Occipital lobe (tissue), 1 donor: ENCODE measurements at regions not wholly inside any gene's neighbourhood (a gene's known extent, or its start where the extent isn't known, plus 50 kb on each side); places are given as distances from the start of the nearest gene placed in this dataset.
"Not testable (repeated sequence)": the region's sequence is repeated elsewhere in the genome, so short reads cannot be mapped to it uniquely, and the experiment has no call there.

Source experiments
- DNase-seq: peaks from one replicate; lab custom pipeline; 2025; lab: John Stamatoyannopoulos, UW

DNA sequence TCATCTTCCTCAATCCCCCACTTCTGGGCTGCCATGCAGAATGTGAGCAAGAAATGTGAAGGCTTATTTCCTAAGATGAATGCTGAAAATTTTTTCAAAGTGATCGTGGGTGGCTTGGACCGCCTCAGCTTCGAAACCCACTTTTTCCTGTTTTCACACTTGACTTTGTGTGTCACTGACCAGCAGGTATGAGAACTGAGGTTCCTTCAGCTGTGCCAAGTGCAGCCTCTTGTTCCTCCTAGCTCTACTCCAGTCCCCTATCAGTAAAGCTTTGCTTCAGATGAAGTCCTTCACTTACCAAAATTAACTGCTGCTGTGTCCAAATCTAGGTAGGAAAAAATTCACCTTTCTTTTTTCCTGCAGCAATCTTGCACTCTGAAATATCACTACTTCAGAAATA, 382.6 kb downstream of the DTWD2 start:
- DNase-seq, result no peak

DNA sequence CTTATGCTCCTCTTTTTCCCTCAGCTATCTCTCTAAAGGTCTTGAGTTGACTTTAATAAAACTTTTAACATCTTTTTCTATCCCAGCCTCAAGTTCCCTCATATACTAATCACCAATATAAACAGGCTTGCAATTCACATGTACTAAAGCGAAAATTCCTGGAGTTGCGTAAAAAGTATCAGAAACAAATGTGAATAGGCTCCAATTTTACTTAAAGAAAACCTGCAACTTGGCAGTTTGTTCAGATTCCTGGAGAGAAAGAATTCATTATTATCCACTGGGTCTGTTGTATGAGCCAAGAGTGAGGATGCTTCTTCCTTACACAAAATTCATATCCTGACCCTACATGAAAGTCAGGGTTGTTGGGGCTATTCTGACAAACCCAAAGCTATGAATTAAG, 384.2 kb downstream of the DTWD2 start:
- DNase-seq, result no peak

DNA sequence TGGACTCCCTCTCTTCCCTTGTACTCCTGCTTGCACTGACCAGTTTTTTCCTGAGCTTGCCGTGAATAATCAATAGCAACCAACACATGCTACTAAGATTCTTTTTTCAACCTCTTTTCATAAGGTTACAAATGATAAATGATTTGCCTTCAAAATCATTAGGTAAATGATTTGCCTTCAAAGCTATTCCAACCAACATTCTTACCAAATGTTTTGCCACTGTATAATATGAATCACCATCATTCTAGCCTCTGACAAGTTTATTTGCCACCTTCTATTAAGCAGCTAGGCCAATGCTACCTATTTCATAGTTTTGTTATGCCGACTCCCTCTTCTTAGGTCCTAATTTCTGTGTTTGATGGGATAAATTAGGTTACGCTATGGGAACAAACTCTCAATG, 385.1 kb downstream of the DTWD2 start:
- no peak for DNase-seq

DNA sequence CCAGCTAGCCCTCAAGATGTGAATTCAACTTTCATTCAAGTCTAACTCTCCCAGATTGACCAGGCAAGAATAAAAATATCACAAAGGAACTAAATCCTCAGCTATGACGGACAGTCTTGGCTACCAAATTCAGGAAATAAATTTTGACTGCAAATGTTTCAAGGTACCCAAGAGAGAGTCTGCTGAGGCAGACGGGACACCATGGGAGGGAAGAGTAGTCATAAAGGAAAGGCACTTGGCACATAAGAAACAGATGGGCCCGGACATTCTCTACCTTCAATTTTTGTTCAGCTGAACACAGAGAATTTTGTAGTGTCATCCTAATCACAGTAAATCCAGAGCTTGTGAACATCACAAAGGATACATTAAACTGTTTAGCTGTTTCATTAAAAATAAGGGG, 390.0 kb downstream of the DTWD2 start:
- DNase-seq, result no peak

DNA sequence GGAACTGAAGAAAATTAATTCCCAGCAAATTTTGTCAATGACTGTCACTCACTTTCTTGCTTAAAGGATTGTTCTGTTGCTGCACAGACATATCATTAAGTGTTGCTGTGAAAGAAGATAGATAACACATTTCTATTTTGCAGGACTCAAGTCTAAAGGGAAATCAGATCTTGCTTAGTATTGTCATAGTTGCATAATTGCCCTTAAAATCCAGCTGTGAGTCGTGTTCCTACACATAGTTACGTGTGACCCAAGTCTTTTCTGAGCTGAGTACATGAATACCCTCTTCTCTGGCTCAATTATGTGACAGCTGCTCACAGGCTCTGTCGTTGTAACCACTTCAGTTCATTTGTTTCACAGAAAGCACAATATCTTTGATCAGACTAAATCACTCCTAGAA, 390.8 kb downstream of the DTWD2 start:
- no peak for DNase-seq

DNA sequence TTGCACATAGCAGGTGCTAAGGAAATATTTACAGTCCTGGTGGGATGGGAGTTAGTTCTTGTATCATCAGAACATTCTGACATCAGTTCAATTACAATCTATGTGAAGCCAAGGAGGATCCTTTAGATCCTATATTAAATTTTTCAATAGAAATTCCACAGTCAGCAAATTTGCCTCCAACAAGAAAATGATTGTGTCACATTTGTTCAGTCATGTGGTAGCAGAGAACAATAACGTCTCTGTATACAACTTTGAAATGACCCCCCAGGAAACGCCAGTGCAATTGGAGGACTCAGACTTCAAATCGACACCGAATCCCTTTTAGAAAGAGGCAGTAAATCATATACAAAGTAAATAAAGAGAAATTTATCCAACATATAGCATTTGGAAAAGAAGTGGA, 392.1 kb downstream of the DTWD2 start:
- DNase-seq, result no peak

DNA sequence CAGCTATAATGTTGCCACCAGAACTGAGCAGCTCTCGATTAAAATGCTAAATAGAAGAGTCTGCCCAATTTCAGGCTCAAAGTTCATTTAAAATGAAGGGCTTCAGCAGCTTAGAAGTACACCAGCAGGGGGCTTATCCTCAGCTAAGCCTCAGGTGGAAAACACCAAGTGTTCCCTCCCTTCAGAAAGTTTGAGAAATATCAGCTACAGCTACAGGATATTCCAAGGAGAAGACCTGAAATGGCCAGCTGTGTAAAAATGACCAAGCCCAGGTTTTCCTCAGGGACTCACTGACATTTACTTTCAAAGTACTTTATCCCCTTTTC, 395.4 kb downstream of the DTWD2 start:
- no peak for DNase-seq

DNA sequence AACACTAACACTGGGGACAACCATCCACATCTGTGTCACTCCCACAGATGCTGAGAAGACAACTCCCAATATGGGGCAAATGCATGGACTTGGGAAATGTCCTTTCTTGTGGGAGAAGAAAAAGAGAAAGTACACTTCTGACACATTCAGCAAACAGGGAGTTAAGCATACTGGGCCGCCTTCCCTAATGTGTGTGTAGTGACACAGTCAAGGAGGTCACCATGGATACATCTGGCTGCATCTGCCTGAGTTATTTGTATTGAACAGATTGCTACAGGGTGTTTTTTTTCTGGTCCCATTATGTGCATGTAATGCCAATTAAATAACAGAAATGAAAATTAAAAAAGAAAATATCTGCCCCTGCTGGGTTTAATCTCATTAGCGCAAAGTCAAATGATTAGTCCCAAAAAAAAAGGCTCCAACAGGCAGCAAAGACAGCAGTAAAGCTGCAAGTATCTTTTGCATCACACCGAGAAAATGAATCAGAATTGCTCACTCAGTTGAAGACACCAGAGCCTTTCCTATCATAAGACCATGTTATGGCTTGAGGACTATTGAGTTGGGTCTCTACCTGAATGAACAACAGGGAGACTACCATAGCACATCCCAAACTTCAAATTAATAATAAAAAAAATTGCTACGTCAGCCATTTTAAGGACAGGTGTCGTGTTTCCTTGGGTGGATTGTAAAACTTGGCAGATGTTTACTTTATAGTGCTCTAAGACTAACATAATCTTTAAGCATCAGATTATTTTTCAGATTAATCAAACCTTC, 395.9 kb downstream of the DTWD2 start:
- no peak for DNase-seq

DNA sequence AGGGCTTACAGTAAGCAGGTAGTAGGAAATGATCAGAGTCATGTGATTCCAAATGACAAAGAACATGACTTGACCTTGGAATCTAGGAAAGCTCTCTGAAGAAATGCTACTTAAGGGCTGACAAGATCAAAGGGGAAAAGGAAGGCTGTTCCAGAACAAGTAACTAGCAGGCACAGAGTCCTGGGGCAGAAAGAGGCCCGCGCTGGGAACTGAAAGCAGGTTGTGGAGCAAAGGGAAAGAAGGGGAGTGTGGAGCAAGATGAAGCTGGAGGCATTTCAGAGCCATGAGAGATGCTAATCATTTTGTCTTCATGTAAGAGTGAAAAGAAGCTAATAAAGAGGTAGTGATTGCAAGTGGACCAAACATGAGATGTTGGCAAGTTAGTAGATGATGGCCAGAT, 397.5 kb downstream of the DTWD2 start:
- DNase-seq, result no peak

DNA sequence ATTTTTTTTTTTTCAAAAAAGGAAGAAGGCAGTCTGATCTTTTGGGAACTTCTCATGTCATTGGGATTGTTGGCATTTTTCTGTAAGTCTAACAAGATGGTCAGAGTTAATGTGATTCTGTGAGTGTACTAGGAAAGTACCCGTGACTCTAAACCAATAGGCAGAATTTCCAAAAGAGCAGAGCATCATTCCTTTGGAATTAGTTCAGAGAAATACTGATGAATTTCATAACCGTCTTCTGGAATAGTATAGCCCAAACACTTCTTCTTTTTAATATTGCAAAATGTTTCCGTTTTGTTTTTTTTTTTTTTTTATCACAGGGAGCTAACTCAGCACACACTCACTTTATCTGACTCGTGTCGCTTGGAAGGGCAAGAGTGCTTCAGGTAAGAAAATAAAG, 407.4 kb downstream of the DTWD2 start:
- DNase-seq, result no peak

DNA sequence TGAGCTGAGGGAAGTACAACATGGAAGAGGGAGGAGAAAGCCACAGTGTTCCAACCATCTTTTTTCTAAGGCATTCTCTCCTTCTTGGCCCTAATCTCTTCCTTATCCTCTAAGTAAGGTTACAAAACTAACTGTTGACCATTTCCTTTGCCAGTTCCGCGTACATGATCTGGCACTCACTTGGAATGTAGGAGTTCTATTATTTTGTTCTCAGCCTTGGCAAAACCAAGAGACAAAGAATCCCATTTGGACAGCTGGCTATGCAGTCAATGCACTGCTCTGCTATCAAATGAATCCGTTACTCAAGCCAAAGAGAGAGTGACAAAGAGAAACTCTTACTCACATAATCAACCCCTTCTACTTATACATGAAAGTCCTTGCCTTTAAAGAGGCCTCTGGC, 410.3 kb downstream of the DTWD2 start:
- DNase-seq, result no peak

DNA sequence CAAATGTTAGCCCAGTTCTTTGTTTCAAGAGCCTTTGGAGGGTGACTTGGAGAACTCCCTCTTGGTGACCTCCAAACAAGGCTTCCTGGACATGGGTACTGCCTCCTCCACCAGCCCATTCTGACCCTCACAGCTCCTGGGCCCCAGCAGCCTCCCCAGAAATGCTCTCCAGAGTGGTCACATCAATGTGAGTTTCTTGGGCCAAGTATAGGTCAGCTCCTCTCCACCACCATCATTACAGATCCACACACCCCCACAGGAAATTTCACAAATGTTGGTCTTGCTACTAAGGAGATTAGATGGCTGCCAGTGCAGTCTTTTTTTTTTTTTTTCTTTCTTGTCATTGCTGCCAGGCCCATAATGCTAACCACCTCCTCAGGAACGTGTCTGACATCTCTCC, 410.7 kb downstream of the DTWD2 start:
- no peak for DNase-seq

DNA sequence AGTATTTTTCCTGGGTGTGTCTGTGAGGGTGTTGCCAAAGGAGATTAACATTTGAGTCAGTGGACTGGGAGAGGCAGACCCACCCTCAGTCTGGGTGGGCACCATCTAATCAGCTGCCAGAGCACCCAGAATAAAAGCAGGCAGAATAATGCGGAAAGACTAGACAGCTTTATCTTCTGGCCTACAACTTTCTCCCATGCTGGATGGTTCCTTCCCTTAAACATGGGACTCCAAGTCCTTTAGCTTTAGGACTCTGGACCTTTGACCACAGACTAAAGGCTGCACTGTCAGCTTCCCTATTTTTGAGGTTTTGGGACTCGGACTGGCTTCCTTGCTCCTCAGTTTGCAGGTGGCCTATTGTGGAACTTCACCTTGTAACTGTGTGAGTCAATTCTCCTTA, 418.1 kb downstream of the DTWD2 start:
- not testable (repeated sequence) for DNase-seq

DNA sequence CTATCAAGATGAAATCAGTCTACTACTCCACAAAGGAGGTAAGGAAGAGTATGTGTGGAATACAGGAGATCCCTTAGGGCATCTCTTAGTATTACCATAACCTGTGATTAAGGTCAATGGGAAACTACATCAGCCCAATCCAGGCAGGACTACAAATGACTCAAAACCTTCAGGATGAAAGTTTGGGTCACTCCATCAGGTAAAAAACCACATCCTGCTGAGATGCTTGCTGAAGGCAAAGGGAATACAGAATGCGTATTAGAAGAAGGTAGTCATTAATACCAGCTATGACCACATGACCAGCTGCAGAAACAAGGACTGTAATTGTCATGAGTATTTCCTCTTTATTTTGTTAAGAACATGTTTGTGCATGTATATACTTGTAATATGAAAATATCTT, 418.8 kb downstream of the DTWD2 start:
- DNase-seq, result not testable (repeated sequence)

DNA sequence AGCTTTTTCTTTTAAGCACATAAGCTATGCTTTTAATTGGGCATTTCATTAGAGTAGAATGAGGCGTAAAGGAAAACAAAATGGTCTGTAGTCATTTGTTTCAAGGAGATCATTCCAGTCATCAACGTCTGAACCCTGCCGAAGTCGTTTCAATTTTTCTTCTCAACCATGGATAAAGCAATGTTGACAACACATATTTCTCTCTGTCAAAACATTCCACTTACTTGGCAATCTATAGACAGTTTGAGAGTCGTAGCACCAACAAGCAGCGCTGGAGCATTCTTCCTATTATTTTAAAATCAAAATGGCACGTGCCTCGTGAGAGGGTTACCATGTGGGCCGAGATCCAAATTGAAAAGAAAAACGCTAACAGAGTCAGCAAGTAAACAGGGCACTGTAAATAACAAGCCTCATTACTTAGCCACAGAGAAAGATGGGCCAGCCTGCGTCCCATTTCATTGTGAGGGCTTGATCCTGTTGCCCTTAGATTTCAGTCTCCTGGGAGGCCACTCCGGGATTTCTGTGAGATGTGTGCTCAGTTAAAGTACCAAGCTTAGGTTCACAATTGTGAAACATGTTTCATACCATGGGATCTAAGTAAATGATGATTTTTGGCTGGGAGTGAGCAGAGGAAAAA, 422.9 kb downstream of the DTWD2 start:
- DNase-seq, result no peak

DNA sequence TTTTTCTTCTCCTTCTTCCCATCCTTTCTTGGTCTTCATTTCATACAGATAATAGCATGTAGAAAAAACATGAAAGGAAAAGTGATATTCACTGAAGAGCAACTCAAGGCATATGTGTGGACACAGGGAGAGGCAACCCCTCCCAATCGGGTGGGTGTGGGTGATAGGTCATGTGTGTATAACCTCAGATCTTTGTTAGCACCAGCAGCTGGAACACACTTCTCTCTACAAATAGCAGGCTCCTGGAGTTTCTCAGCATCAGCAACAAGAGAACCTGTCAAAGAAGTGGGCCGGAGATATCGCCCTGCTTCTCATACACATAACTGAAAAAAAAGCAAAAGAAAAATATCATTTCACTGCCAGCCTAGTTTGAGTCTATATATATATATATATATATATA, 426.4 kb downstream of the DTWD2 start:
- DNase-seq, result no peak

DNA sequence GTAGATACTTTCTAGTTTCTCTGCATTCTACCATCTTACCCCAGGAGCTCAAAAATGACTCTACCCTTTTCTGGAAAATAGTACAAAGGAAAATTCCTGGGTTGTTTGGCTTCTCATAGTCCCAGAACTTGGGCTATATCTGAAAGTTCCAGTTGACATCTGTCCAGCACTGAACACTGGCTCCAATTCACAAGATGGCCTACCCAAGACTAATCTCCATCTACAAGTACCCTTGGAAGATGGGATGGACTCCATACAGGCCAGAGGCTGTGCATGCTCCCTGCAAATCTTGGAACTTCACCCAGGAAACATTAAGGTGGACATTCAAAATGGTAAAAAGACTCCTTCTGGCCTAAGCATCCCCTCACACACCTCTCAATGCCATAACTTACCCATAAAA, 427.1 kb downstream of the DTWD2 start:
- no peak for DNase-seq

DNA sequence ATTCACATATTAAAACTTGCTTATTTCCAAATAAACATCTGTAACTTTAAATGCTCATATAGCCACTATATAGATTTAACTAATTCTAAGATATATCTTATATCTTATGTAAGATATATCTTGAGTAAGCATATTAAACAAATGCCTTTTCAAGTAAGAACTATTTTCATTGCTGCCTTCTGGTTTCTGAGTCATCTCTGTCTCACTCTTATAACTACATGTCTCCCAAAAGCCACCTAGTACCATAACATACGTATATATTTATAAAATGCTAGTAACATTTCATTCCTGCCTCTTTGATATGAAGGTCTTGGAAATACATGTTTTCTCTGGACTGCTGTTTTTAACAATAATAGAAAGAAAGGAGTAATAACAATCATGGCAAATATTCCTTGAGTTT, 429.5 kb downstream of the DTWD2 start:
- no peak for DNase-seq

DNA sequence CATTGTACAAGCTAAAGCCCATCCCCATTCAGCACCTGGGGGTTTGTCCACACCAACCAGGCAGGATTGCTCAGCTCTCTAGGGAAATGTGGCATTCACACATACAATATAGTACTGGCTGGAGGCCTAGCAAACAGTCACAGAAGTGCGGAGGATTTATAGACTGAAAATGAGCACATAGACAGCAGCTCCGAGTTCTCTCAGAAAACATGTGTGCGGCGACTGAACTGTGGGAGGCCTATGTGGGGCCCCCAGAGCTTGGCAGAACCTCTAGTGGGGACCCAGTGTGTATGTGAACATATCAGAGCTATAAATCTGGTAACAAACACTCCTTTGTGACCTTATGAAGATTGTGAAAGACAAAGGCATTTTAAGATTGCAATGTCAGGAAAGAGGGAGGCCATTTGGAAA, 431.1 kb downstream of the DTWD2 start:
- no peak for DNase-seq

DNA sequence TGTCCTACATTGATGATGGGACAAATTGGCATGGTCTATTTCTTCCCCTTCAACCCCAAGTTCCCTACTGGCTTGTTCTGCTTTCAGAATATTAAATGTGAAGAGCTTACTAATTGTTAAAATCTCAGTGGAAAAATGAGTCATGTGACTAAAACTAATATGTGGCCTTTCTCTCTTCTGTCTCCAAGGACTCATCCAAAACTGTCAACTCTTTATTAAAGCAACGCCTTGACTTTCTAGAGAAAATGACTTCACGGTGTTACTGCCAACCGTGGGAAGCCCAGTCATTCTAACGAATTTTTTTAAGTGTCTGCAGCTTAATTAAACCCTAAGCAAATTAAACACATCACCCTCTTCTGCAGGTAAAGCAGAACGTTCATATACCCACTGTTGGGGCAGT, 431.6 kb downstream of the DTWD2 start:
- DNase-seq, result no peak

DNA sequence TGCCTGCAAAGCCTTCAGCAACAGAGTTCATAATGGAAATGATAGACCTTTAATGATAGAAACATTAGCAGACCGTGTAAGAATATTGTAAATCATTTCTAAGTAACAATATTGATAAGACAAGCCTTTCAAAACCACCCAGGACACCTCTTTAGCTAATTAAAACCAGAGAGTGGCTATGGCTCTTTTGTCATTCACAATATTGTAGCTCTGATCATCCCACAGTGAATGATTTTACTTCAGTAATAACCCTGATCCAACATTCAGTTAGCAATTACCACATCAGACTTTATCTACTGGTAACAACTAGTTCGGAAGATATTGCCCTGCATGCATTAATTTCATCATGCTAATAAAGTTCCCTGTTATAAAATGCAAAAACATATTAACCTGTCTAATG, 432.6 kb downstream of the DTWD2 start:
- DNase-seq, result no peak

DNA sequence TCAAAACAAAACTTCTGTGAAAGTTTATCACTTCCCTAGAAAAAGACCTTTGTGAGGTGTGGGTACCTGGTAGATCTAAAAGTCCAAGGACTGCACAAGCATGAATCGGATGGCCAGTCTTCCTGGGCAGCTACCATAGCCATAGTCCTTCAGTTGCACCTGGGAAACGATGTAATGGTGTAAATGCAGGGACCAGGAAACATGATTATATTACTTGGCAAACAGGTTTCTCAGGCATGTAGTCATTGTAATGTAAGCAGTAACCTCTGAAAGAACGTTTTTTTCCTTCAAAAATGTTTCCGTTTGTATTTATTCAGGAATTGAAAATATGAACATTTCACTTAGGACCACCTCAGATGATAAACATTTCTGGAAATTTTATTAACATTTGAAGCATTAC, 433.4 kb downstream of the DTWD2 start:
- no peak for DNase-seq

DNA sequence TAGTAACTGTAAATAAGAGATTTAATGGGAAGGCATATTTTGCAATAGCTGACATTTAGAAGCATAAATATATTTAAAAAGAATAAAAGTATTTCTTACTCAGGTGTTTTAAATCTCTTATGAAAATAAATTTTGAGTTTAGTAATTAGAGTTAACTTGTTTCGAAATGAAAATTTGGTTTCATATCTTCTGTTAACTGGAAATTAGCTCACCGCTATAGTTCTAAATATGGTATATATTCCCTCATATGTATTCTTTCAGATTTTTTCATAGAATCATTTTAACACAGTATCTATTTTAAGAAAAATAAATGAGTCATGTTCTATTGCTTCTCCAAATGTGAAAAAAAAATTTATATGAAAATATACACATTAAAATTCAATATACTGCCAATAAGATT, 434.1 kb downstream of the DTWD2 start:
- no peak for DNase-seq

DNA sequence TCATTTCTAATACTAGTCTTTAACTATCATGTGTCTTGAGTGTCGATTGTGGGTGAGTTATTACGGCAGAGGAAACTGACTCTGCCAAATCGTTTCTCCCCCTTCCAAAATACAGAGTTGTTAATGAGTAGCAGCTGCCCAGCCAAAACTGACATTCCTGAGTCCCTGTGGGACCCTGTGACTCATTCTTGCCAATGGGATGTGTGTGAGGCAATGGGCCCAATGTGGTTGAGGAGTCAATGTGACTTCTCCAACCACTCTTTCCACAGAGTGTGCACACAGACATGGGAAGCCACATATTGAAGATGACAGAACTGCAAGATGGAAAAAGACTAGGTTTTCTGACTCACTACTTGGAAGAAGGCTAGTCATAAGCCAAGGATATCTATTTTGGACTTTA, 434.7 kb downstream of the DTWD2 start:
- no peak for DNase-seq
